ENCODE measurements at regions not wholly inside any gene's neighbourhood (a gene's known extent, or its start where the extent isn't known, plus 50 kb on each side); places are given as distances from the start of the nearest gene placed in this dataset.

GRCh38 chr6:93916716-93917115 lies 497.4 kb upstream of the EPHA7 start:
- TF ChIP-seq CTCF (IDR thresholded peaks at IDR 0.05) (no peak), POLR2A (IDR thresholded peaks at IDR 0.05) (no peak)

Measured in thyroid gland (tissue), 4 donors.